ENCODE measurements at regions not wholly inside any gene's neighbourhood (a gene's known extent, or its start where the extent isn't known, plus 50 kb on each side); places are given as distances from the start of the nearest gene placed in this dataset.
"Not testable (repeated sequence)": the region's sequence is repeated elsewhere in the genome, so short reads cannot be mapped to it uniquely, and the experiment has no call there.

DNA sequence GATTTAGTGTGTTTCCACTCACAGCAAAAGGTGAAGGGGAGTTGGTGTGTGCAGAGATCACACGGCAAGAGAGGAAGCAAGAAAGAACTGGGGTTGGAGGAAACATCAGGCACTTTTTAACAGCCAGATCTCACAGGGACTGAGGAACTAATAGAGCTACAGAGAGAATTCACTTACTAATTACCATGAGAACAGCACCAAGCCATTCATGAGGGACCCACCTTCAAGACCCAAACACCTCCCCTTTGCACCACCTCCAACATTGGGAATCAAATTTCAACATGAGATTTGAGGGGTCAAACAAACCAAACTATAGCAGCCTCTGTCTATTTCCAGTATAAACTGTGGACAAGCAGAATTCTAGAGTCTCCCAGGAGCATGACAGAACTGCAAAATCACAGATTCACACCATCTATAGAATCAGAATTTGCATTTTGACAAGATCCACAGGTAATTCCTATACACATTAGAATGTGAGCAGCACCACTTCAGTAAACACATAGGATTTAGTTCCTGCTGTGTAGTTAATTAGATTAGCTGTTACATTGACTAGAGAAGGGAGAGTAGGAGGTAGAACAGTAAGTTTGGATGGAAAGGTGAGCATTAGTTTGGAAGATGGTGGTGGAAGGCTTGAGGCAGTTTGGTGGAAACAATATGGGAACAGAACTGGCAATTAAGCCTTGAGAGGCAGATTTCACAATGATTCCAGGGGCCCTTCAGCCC, 311.7 kb downstream of the NSUN3 start:
- TF ChIP-seq CTCF (IDR thresholded peaks at IDR 0.05; ENCODE audit: insufficient read depth, low read length, poor library complexity, severe bottlenecking), result no peak
- Histone ChIP-seq H3K36me3 (ENCODE audit: control insufficient read depth, insufficient read depth, low read length) (no peaks in the 10 kb centered on the region), H3K27me3 (ENCODE audit: control insufficient read depth, insufficient read depth, low read length) (no peaks in the 10 kb centered on the region), H3K4me3 (ENCODE audit: low read depth, low read length) (no peak overlapping the region)
- no peak for DNase-seq (ENCODE audit: low read depth)

DNA sequence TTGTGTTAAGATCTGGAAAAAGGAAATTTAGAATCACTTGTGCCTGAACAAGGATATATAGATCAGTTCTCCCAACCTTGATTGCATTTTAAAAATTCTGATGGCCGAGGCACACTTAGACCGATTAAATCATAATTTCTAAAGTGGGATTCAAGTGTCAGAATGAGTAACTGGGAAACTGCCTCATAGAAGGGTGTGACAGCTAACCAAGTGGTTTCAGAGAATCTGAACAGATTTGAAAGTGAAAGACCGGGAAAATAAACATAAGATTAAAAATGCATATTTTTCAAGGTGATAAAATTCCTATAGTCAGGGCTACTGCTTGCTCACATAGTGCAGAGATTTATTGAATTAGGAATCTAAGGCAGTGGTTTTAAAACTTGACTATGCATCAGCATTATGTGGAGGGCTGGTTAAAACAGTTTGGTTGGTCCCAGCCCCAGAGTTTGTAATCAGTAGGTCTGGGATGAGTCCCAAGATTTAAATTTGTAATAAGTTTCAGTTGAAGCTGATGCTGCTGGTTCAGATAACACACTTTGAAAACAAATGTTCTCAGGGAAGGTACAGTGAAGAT, 314.3 kb downstream of the NSUN3 start:
- not testable (repeated sequence) for DNase-seq (ENCODE audit: low read depth); H3K36me3 ChIP-seq (ENCODE audit: control insufficient read depth, insufficient read depth, low read length); H3K27me3 ChIP-seq (ENCODE audit: control insufficient read depth, insufficient read depth, low read length); H3K4me3 ChIP-seq (ENCODE audit: low read depth, low read length)

GRCh38 chr3:94377863-94378262, 315.0 kb downstream of the NSUN3 start:
- not testable (repeated sequence) for H3K36me3 ChIP-seq (ENCODE audit: control insufficient read depth, insufficient read depth, low read length); DNase-seq (ENCODE audit: low read depth); H3K4me3 ChIP-seq (ENCODE audit: low read depth, low read length); H3K27me3 ChIP-seq (ENCODE audit: control insufficient read depth, insufficient read depth, low read length)

DNA sequence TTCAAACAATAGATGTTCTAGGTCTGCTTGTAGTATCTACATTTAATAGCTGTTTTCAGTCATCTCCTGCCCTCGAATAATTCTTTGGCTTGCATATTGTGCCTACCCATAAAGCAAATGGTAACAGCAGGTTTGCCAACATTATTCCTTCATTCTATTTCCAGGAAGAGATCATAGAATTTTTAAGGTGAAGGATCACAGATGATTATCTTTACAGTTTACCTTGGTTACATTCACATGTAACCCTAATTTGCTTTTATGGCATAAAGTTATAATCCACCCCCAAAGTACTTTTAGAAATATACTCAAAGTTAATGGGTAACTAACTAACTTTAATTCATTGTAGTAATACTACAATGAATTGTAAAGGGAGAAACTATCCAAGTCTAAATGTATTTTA, 315.5 kb downstream of the NSUN3 start:
- no peak for TF ChIP-seq CTCF (IDR thresholded peaks at IDR 0.05; ENCODE audit: insufficient read depth, low read length, poor library complexity, severe bottlenecking)
- no peak for DNase-seq (ENCODE audit: low read depth)
- no peak overlapping the region for H3K4me3 ChIP-seq (ENCODE audit: low read depth, low read length)

DNA sequence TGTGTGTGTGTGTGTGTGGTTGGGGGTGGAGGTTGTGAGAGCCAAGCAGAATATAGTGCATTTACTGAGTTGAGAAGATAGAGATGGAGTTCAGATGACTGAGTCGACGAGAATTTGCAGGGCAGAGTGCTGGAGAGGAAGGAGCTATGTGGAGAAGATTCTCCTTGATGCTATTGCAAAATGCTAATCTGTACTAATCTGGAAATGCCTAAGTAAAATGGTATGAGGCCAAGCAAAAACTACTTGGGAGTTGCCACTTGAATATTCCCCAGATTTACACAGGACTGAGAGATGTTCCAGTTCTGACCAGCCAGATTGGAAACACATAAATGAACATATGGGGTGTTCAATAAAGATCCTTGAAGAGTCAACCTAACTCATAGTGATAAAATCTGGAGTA, 316.4 kb downstream of the NSUN3 start:
- Histone ChIP-seq H3K4me3 (ENCODE audit: low read depth, low read length) (no peak overlapping the region), H3K36me3 (ENCODE audit: control insufficient read depth, insufficient read depth, low read length) (no peaks in the 10 kb centered on the region), H3K27me3 (ENCODE audit: control insufficient read depth, insufficient read depth, low read length) (no peaks in the 10 kb centered on the region)
- TF ChIP-seq CTCF (IDR thresholded peaks at IDR 0.05; ENCODE audit: insufficient read depth, low read length, poor library complexity, severe bottlenecking), result no peak
- DNase-seq (ENCODE audit: low read depth), result no peak

More for the DNA sequence above, 315.5 kb downstream of the NSUN3 start:
- Histone ChIP-seq H3K36me3 (ENCODE audit: control insufficient read depth, insufficient read depth, low read length) (no peaks in the 10 kb centered on the region), H3K27me3 (ENCODE audit: control insufficient read depth, insufficient read depth, low read length) (no peaks in the 10 kb centered on the region)

DNA sequence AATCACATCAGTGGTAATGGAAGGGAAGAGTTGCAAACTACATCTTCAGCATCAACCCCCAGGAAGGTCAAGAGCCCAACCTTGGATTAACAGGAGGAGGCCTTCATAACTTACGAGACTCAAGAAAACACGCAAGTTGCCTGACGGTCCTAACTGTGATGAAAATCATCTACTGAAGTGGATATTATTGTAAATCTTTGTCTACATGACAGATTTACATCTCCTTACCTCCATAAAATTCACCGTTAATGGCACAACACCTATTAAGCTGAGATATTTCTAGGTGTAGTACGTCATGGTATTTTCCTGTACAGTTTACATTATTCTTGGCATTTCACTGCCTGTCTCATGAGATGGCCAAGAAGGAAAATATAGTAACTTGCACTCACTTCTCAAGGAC, 332.0 kb downstream of the NSUN3 start:
- Histone ChIP-seq H3K27me3 (ENCODE audit: control insufficient read depth, insufficient read depth, low read length) (no peaks in the 10 kb centered on the region), H3K36me3 (ENCODE audit: control insufficient read depth, insufficient read depth, low read length) (no peaks in the 10 kb centered on the region), H3K4me3 (ENCODE audit: low read depth, low read length) (no peak overlapping the region)
- DNase-seq (ENCODE audit: low read depth), result no peak
- TF ChIP-seq CTCF (IDR thresholded peaks at IDR 0.05; ENCODE audit: insufficient read depth, low read length, poor library complexity, severe bottlenecking), result no peak

- Histone ChIP-seq H3K27me3 (ENCODE audit: control insufficient read depth, insufficient read depth, low read length) (no peaks in the 10 kb centered on the region), H3K4me3 (ENCODE audit: low read depth, low read length) (no peak overlapping the region), H3K36me3 (ENCODE audit: control insufficient read depth, insufficient read depth, low read length) (no peaks in the 10 kb centered on the region)
- no peak for TF ChIP-seq CTCF (IDR thresholded peaks at IDR 0.05; ENCODE audit: insufficient read depth, low read length, poor library complexity, severe bottlenecking)
- DNase-seq (ENCODE audit: low read depth), result no peak
Observed at GRCh38 chr3:94395851-94396250, 333.0 kb downstream of the NSUN3 start.

Measured in kidney epithelial cell (primary cell).